Spleen (tissue), 7 donors: ENCODE measurements at regions not wholly inside any gene's neighbourhood (a gene's known extent, or its start where the extent isn't known, plus 50 kb on each side); places are given as distances from the start of the nearest gene placed in this dataset.

ENCODE experiments used
- CTCF ChIP-seq, 11 experiments: fragments of 200-600 bp in 7 of 11; fragments of 450-650 bp in 4 of 11; sonication (generic) in 4 of 11; IDR thresholded peaks in 8 of 11; conservative IDR thresholded peaks in 3 of 11; 1 replicate in 7 of 11; 2 replicates in 4 of 11; pipeline versions ENCODE4 v1.4.0 to v1.8.0; 2016 to 2021; ENCODE audit warnings: antibody characterized with exemption in 11 of 11, inconsistent platforms in 4 of 11, mild to moderate bottlenecking in 1 of 11
- POLR2AphosphoS5 ChIP-seq, 3 donors: sonication (generic); formaldehyde crosslinking; IDR thresholded peaks; one replicate each; pipeline ENCODE4 v1.5.1; 2017; ENCODE audit warnings: antibody characterized with exemption in 3 of 3
- donor health status: DM: no; HTN: no; CAD: no; lungs with moderate emphysema.
- donor health status: DM: no; HTN: no; CAD: no.
- donor health status: DM: no; HTN: no; CAD: no.

DNA sequence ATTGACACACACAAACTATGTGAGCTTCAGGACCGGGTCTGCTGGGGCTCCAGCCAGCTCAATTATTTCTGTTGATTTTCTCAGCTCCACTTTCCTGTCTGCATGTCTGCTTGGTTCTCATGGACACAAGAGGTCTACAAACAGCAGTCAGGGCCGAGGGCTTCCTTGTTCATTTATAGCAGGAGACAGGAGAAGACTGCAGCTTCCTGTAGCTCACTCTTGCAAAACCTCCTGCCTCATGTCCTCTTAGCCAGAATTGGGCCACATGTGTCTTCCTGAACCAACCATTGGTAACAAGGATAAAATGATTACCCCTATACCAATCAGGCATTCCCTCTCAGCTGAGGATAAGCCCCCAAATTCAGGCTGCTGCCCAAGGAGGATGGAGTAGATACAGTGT lies 182.8 kb downstream of the TLE3 start:
- TF ChIP-seq CTCF (IDR thresholded peaks at IDR 0.05 in 8 of 11, conservative IDR thresholded peaks at IDR 0.05 in 3 of 11) (no peak), POLR2AphosphoS5 (IDR thresholded peaks at IDR 0.05) (no peak)
